Tibial artery (tissue), 4 donors: ENCODE measurements at regions not wholly inside any gene's neighbourhood (a gene's known extent, or its start where the extent isn't known, plus 50 kb on each side); places are given as distances from the start of the nearest gene placed in this dataset.

Source experiments
- DNase-seq, 2 donors: peaks; one replicate each; pipeline ENCODE4 v3.0.0-alpha.2; 2019
- H3K27ac ChIP-seq, 2 donors: fragments of 200-600 bp; sonication (generic) in 1 of 2; 1 replicate in 1 of 2; 2 replicates in 1 of 2; pipeline ENCODE4 v1.5.1; 2018 to 2019; ENCODE audit warnings: mild to moderate bottlenecking in 1 of 2
- H3K27me3 ChIP-seq, 2 donors: fragments of 200-600 bp; sonication (generic) in 1 of 2; one replicate each; pipeline versions ENCODE4 v1.5.1 to v1.6.0; 2016 to 2019
- H3K36me3 ChIP-seq, 3 donors: fragments of 200-600 bp; sonication (generic) in 2 of 3; one replicate each; pipeline ENCODE4 v1.5.1; 2016 to 2019; ENCODE audit warnings: mild to moderate bottlenecking in 2 of 3
- H3K4me1 ChIP-seq, 4 donors: fragments of 200-600 bp; sonication (generic) in 2 of 4; 1 replicate in 3 of 4; 2 replicates in 1 of 4; pipeline ENCODE4 v1.5.1; 2016 to 2019
- H3K4me3 ChIP-seq, 2 donors: fragments of 200-600 bp; sonication (generic) in 1 of 2; 1 replicate in 1 of 2; 2 replicates in 1 of 2; pipeline ENCODE4 v1.5.1; 2018 to 2019; ENCODE audit warnings: mild to moderate bottlenecking in 2 of 2
- H3K9me3 ChIP-seq, 3 donors: fragments of 200-600 bp; sonication (generic) in 1 of 3; one replicate each; pipeline ENCODE4 v1.5.1; 2016 to 2019
- intact Hi-C: fragments of 100-400 bp; cut with DNase I; formaldehyde crosslinking; loops from one replicate; pipeline ENCODE4 v1.15.0; 2023; ENCODE audit warnings: low total_unique reads
- TF ChIP-seq, protein P1 (sequence below), 2 experiments: fragments of 200-600 bp in 1 of 2; fragments of 450-650 bp in 1 of 2; IDR thresholded peaks; one replicate each; pipeline ENCODE4 v1.5.1; 2017 to 2019; ENCODE audit warnings: antibody characterized with exemption in 2 of 2, mild to moderate bottlenecking in 1 of 2, moderate library complexity in 1 of 2

- TF ChIP-seq, protein P1, sequence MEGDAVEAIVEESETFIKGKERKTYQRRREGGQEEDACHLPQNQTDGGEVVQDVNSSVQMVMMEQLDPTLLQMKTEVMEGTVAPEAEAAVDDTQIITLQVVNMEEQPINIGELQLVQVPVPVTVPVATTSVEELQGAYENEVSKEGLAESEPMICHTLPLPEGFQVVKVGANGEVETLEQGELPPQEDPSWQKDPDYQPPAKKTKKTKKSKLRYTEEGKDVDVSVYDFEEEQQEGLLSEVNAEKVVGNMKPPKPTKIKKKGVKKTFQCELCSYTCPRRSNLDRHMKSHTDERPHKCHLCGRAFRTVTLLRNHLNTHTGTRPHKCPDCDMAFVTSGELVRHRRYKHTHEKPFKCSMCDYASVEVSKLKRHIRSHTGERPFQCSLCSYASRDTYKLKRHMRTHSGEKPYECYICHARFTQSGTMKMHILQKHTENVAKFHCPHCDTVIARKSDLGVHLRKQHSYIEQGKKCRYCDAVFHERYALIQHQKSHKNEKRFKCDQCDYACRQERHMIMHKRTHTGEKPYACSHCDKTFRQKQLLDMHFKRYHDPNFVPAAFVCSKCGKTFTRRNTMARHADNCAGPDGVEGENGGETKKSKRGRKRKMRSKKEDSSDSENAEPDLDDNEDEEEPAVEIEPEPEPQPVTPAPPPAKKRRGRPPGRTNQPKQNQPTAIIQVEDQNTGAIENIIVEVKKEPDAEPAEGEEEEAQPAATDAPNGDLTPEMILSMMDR (IDR thresholded peaks at IDR 0.05), result no peak
These were observed 50.6 kb downstream of the SLIT2 start for GRCh38 chr4:20302336-20302735.

GRCh38 chr4:20305976-20306375, 54.3 kb downstream of the SLIT2 start:
- TF ChIP-seq, protein P1 (IDR thresholded peaks at IDR 0.05), result no peak
- Histone ChIP-seq H3K9me3 (no peaks in the 10 kb centered on the region), H3K4me3 (no peak overlapping the region), H3K36me3 (no peaks in the 10 kb centered on the region), H3K27ac (no peak overlapping the region), H3K27me3 (no peaks in the 10 kb centered on the region), H3K4me1 (no peaks in the 10 kb centered on the region)
- intact Hi-C loops, result no loop called here
- no peak for DNase-seq

More at GRCh38 chr4:20302336-20302735, 50.6 kb downstream of the SLIT2 start:
- H3K4me3 ChIP-seq, result no peak overlapping the region
- H3K9me3 ChIP-seq, result no peaks in the 10 kb centered on the region
- DNase-seq, result no peak
- H3K27me3 ChIP-seq, result no peaks in the 10 kb centered on the region
- peaks cover 0 to 18% (median 0%) of the 10 kb centered on the region in 4 donors for H3K4me1 ChIP-seq
- H3K36me3 ChIP-seq, result no peaks in the 10 kb centered on the region
- no peak overlapping the region for H3K27ac ChIP-seq
- intact Hi-C loops, result no loop called here

GRCh38 chr4:20311856-20312255, 60.2 kb downstream of the SLIT2 start:
- H3K27me3 ChIP-seq, result no peaks in the 10 kb centered on the region
- TF ChIP-seq, protein P1 (IDR thresholded peaks at IDR 0.05), result no peak
- H3K36me3 ChIP-seq, result no peaks in the 10 kb centered on the region
- no peak overlapping the region for H3K27ac ChIP-seq
- peaks cover 0 to 3% (median 0%) of the 10 kb centered on the region in 4 donors for H3K4me1 ChIP-seq
- no peak overlapping the region for H3K4me3 ChIP-seq
- intact Hi-C loops, result no loop called here
- DNase-seq, result no peak
- H3K9me3 ChIP-seq, result no peaks in the 10 kb centered on the region

DNA sequence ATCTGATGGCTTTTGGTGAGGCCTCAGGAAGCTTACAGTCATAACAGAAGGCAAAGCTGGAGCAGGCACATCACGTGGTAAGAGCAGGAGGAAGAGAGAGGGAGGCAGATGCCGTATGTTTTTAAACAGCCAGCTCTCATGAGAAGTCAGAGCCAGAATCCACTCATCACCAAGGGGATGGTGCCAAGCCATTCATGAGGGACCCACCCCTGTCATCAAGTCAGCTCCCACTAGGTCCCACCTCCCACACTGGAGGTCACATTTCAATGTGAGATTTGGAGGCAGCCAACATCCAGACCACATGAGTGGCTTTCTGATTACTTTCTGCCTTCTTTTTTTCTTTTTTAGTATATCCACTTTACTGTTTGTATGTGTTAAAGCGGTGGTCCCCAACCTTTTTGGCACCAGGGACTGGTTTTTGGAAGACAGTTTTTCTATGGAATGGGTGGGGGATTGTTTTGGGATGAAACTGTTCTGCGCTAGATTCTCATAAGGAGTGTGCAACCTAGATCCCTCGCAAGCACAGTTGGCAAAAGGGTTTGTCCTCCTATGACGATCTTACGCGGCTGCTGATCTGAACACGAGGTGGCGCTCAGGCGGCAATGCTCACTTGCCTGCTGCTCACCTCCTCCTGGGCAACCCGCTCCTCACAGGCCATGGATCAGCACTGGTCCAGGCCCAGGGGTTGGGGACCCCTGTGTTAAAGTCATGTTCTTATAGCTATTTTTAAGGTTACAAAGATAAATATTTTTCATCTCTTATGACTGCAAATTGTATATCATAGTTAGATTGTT, 61.7 kb downstream of the SLIT2 start:
- no peak overlapping the region for H3K4me3 ChIP-seq
- H3K4me1 ChIP-seq, result peaks cover 0 to 9% (median 0%) of the 10 kb centered on the region in 4 donors
- no peak for DNase-seq
- no peaks in the 10 kb centered on the region for H3K27me3 ChIP-seq
- TF ChIP-seq, protein P1 (IDR thresholded peaks at IDR 0.05), result no peak
- H3K36me3 ChIP-seq, result no peaks in the 10 kb centered on the region
- no peak overlapping the region for H3K27ac ChIP-seq
- intact Hi-C loops, result no loop called here
- H3K9me3 ChIP-seq, result no peaks in the 10 kb centered on the region

- no peak for DNase-seq
- Histone ChIP-seq H3K27ac (no peak overlapping the region), H3K4me3 (no peak overlapping the region), H3K27me3 (no peaks in the 10 kb centered on the region), H3K4me1 (peaks cover 0 to 13% (median 0%) of the 10 kb centered on the region in 4 donors), H3K36me3 (no peaks in the 10 kb centered on the region), H3K9me3 (no peaks in the 10 kb centered on the region)
- TF ChIP-seq, protein P1 (IDR thresholded peaks at IDR 0.05), result no peak
- intact Hi-C loops, result no loop called here
These were observed 65.8 kb downstream of the SLIT2 start for GRCh38 chr4:20317424-20317985.
